ENCODE measurements at regions not wholly inside any gene's neighbourhood (a gene's known extent, or its start where the extent isn't known, plus 50 kb on each side); places are given as distances from the start of the nearest gene placed in this dataset.

DNA sequence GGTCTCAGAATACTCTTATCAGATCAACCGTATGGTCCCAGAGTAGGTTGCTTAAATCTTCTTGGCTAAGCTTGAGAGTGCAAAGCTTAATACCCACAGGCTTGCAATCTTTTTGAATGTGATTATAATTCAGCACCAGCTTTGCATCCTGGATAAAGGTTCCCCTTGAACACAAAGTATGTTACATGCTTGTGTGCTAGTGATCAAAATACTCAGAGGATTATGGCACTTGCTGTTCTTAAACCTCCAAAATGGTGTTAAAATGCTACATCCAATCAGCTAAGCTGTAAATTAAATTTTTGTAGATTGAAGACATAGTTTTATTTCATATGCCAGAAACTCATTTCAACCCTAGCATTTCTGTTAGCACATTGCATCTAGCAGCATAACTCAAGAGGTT, 812.2 kb upstream of the TENM3 start:
- no peak for DNase-seq

DNA sequence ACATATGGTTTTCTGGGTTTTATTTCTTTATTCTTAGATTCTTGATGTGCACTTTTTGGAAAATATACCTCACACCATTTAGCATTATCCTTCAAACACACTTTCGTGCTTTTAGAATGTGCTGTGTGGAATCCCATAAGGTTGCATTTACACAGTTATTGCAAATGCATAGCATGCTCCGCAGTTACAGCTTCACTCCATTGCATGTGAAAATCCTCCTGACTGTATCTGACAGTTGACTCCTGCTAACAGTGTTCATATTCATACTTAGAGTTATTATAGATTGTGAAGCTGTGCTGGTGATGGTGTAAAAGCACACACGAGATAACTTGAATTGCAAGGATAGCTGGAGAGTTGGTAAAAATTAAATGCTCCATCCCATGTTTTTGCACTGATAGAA, 811.5 kb upstream of the TENM3 start:
- no peak for DNase-seq

DNA sequence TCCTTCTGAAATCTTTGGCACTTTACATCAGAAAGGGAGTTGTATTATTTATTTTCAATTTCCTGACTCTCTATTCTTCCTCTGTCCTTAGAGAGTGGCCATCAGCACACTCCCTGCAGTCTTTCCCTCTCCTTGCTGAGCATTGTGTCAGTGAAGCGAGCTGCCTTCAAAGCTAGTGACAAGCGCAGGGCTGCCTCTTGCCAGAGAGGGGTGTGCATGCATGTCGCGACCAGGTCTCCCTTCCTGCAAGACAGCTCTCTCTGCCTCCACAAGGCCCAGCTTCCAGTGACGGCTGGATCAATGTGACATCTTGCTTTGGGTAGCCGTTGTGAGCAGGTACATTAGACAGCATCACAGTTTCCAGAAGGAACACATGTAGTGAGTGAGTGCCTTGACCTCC, 810.9 kb upstream of the TENM3 start:
- DNase-seq = no peak

DNA sequence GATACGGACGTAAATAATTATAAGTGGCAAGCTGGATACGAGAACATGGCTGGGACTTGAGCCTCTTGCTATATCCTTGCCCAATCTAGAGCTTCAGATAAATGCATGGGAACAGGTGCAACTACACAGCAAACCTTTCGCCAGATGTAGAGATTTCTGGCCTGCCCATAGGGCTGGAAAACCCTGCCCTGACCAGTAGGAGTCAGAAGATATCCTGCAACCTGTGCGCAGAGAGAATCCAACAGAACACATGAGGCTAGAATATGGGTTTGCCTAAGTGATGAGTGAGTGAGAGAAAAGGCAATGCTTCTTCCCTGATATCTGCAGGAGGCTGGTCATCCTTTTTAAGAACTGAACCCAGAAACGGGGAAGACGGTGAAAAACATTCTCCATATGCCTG, 805.3 kb upstream of the TENM3 start:
- DNase-seq = no peak

DNA sequence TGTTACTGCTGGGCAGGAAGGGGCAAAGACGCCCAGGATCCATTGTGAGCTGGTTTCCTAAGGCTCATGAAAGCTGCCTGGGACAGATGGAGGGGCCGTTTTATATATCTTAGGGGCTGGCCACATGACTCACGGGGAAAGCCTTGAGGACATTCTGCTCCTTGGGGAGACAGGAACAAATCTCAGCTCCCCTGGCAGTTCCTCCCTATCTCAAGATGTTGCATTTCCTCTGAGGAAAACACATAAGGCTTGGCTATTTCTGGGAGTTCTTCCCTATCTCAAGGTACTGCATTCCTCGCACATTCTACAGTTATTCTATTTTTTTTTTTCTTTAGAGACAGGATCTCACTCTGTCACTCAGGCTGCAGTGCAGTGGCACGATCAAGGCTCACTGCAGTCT, 804.6 kb upstream of the TENM3 start:
- no peak for DNase-seq

DNA sequence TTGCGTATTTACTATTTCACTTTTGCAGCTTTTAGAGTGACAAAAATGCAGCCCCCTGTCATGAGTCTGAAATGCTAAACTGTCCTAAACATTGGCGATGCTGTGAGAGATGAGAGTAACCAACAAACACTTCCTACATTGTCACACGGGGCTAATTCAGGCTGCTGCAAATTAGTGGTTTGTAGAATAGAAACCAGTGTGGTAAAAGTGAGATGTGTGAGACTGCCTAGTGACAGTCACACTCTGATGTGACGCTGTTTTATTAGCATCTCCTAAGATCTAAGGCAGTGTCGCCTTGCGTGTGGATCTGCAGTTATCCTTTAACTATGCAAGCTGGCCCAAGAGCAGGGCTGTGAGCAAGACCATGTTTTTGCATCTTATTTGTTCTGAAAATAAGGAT, 800.2 kb upstream of the TENM3 start:
- no peak for DNase-seq

DNA sequence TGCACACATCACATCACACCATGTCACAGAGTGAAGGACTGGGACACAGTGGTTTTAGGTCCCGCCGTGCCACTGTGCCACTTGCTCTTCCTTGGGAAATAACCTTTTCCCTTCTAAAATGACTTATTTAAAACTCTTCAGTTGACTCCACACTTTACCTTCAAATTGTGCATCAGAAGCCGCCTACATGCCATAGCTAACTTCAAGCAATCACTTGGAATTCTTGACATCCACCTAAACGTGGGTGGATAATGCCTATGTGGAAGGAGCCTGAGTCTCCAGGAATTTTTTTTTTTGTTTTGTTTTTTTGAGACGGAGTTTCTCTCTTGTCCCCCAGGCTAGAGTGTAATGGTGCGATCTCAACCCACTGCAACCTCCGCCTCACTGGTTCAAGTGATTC, 777.4 kb upstream of the TENM3 start:
- no peak for DNase-seq

DNA sequence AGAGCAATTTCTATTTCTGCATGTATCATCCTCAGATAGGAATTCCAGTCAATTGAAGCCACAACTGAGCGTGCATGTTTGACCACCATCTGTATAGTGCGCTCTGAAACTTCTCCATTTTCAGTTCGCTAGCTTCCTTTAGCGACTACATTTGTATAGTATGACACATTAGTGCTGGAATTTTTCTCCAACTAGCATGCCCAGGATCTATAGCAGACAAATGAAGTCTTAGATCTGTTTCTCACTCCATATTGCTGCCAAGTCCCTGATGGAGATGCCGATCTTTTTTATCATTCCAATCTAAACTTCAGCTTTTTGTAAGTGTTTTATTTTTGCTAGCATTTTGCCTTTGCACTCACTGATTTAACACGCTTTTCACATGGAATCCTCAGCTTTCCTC, 774.8 kb upstream of the TENM3 start:
- DNase-seq = no peak

DNA sequence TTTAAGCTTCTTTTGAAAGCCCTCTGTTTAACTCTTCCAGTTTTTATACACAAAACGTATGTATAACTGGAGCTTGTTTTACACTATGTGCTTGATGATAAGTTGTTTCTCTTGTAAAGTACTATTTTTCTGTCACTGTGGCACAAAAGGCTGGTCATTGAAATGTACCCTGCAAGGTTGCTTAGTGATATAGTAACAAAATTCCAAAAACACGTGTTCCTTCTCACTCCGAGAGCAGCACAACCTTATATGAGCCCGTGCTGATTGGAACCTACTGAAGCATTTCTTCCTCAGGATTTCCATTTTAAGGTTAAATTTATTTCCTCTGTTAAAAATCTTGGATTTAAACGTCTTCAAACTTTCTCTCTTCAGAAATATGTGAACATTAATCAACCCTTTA, 772.9 kb upstream of the TENM3 start:
- no peak for DNase-seq

DNA sequence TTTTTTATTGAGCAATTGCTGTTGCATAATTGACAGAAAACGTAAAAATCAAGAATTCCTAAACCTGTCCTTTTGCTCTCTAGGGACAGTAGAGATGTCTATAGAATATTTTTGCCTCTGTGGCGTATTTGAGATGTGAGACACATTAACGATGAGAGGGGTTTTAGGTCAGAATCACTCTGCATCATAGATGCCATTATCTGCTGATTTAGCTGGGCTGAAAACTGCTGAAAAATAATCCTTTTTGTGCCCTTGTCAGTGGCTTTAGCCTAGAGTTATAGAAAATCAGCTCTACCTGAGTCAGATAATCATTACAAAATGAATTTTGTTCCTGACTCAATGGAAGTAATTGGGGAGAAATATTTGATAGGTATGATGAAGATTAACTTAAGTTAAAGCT, 767.8 kb upstream of the TENM3 start:
- no peak for DNase-seq

DNA sequence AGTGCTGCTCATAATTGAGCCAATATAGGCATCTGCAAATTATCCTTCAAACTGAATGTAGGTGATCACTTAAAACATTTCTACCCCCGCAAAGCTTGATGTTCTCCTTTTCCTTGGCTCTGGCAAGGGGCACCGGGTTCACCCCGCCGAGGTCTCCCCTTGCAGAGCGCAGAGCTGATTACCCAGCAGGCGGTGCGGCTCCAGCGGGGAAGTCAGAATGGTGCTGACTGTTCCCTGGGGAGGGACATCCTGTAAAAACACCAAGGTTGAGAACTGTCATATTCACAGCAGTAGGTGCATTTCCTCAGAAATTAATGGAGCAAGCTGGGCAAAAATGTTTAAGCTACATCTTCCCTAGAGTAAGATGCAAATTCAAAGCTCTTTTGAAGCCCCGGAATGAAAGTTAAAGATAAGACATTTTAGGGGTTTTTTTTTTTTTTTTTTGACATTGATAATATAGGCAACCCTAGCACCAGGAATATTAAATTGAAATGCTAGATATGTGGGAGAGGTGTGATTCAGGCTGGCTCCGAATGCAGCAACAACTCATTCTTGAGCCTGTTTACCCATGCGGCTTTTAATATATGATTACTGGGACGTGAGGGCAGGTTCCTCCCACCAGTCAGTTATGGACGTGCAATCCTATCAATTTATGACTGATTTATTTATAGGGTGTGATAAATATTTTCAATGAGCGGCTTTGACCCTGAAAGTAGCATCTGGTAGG, 767.3 kb upstream of the TENM3 start:
- no peak for DNase-seq

DNA sequence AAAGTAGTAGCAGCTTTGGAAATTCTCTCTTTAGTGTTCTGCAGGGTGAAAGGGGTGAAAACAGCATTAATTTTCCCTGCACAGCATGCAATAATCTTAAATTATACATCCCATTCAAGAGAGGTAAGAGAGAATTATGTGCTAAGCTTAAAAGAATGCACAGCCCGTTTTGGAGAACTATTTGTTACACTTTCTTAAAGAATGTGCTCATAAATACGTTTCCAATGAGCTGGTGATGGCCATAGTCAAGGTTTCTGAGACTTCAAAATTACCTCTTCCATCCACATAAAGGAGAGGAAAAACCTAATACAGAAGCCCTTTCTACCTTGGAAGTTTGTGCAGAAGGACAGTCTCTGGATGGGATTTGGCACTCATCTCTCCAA, 766.7 kb upstream of the TENM3 start:
- DNase-seq = no peak

DNA sequence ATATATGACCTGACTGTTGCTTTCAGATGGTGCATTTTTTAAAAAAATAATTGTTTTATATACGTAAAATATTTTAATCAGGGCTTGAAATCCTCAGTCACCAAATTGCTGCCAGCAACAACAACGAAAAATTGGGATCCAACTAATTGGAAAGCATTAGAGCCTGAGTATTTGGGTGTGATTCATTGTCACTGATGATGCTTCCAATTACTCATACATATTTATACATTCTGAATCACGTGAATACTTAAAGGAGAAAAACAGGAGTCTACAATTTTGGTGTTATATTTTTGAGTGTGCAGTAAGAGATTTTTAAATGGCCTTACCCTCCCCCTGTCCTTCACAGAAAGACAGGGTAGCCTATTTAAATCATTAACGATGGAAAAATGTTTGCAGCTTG, 765.6 kb upstream of the TENM3 start:
- DNase-seq = no peak

DNA sequence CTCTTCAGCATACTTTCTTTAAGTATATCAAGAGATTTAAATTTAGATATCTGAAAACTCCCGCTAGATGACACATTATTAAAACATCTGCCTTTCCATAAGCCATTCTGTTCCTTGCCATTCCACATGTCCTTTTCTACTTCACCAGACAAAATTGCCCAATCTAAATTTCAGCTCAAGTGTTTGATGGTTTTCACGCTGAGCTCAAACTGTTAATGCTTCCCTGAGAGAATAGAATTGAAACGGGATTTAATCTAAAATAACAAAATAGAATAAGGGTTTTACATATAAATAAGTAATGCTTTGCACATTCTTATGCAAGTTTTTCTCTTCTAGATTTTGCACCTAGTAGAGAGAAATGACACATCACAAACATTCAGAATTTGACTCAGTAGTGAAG, 764.5 kb upstream of the TENM3 start:
- no peak for DNase-seq

DNA sequence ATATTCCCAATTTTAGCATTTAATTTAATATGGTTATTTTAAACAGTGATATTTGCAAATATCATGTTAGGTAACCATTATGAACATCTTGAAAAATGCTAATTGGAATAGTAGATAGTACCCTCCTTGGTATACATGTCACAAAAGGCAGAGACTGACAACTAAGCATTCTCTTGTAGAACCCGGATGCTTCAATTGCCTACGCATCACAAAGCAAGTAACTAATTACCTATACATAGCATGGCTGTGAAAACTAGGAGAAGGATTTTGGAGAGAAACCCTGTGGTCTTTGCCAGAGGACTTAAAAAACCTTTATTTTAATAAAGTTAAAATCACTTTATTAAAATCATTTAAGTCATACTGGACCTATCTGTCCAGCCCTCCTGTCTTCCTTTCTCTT, 764.1 kb upstream of the TENM3 start:
- no peak for DNase-seq

DNA sequence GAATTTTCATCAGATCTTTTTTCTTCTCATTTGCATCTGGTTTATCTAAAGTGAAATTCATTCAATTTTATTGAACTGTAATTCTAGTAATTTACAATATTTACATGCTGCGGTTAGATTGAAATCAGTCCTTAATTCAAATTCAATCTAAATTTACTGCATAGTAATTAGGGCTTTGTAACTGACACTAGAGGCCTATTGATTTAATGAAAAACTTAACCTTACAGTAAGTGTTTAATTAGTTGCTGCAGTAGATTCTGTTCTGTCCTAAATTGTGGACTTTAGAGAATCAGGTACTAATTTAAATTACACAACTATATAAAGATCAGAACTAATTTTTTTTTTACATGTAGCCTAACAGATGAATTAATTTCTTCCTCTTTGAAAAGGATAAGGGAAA, 758.8 kb upstream of the TENM3 start:
- no peak for DNase-seq

DNA sequence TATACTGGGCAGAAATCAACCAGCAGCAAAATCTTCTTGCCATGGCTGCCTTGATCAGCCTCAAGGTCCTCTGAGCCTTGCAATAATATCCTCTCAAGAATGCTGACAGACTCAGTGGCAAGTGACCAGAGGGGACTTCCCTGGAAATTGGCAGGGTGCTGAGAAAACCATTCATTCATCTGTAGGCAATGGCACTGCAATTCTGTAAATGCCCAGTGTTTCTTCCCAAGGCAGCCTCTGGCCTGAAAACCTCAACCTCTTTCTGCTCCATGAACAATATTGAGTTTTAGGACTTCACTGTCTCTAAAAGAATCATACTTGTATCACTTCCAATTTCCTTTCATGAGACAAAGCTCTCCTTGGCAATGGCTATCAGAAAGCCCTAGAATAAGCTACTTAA, 754.3 kb upstream of the TENM3 start:
- no peak for DNase-seq

DNA sequence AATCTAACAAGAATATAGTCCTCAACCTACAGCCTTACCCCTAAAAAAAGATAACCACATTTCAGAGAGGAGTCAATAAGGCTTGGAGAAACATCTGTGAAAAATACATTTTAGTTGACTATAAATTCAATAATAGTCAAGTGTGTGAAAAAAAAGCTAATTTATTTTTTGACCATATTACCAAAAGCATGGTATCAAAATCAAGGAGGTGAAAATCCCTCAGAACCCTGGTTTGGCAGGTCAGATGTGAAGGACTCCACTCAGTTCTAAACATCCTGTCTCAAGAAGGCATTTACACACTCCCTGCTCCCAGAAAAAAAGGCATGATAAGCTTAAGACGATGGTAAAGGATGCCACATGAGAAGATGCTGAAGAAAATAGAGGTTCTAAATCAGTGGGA, 745.1 kb upstream of the TENM3 start:
- DNase-seq = no peak

DNA sequence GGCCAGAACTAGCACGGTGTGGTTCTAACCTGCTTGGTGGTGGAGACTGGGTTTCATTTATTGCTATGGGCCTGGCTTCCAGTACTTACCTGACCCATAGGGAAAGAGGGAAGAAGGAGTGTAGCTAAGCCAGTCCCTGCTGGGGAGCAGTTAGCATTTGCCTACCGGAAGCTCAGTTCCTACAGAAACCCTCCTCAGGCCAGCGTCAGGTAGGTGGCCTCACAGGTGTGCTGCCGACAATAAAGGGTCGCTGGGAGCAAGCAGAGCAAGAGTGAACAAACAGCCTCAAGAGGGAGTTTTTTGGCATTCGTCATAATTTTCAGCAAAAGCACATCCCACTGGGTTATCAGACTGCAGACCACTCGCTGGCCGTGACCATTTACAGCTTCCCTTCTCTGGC, 740.6 kb upstream of the TENM3 start:
- no peak for DNase-seq

DNA sequence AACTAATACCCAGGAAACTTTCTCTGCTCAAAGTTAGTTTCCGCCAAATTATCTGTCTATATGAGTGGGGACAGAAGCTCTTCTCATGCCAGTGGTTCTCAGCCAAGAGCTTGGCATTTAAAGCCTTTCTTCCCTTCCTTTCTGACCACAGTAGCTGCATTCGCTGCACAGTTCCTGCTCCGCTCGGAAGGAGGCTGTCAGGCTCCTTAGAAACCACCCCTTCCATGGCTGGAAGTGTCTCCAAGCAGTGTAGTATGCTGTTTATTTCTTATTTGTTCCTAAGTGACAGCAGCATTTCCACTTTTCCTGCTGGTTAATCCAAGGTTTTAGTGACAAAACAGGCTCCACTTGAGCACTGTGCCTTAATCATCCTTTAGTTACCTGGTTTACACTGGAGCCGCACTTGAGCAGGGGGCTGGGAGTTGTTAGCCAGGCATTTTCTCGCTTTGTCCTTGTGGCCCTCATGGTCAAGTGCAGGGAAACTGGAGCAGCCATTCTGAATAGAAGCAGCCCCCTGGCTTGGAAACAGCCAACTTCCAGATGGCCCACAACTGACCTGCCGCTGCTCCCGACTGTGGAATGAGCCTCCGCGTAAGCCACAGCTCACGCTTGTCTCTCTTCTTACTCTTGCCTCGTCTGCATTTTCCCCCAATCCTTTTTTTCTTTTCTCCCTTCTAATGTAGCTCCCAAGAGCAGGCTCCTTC, 739.4 kb upstream of the TENM3 start:
- DNase-seq = no peak

DNA sequence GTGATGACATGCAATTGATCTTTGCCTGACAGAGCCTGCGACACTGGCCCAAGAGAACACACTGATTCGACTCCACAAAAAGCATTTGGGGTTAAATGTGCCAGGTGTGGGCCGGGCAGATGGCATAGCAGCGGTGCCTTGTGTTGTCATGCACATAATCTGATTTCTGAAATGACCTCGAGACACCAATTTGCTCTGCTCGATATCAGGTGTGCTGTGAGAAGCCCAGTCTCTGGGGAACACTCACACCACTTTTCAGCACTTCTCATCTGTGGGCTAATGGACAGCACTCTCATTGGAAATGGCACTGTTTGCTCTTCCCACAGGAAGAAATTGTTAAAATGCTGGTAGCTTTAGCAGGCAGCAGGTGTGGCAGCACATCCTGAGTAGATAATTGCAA, 738.3 kb upstream of the TENM3 start:
- DNase-seq = no peak

DNA sequence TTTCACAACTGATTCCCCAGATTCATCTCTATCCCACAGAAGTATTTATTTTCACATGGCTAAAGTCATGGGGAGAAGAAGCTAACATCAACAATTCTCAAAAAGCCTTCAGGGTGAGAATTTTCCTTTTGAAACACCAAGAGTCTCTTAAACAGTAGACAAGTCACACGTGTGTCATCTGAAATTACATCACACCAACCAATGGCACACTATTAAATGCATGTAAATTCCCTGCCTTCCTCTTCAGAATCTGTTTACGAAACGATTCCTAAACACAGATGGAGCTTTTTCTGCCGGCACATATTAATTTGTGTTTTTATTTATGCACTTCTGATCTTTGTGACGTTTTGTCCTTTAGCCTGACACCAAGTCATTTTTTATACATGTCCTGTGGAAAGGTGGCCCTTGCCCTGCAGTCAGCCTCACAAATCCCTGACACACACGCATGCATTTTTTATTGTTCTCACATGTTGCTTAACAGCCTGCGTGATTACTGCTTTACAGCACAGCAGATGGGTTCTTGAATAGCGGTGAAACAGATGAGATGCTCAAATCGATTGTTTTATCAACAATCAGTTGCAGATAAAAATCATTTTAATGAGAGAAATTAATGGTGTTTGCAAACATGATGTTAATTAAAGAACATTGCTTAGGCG, 735.9 kb upstream of the TENM3 start:
- DNase-seq = no peak

DNA sequence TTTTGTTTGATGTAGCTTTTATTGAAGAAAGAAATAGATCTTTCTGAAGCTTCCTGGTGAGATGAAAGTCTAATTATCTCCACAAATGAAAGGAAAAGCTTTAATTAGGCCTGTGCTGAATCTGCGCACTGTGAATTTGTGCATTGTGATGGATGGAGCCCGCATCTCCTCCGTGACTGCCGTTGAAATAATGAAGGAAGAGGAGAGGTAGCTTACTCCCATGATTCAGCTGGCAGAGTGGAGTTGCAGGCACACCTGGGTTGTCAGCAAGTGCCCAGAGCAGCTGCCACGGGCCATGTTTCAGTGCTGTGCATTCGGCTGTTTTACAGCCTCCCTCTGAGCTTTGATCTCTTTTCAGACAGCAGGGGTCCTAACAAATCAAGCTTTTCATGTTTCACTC, 735.3 kb upstream of the TENM3 start:
- DNase-seq = no peak

DNA sequence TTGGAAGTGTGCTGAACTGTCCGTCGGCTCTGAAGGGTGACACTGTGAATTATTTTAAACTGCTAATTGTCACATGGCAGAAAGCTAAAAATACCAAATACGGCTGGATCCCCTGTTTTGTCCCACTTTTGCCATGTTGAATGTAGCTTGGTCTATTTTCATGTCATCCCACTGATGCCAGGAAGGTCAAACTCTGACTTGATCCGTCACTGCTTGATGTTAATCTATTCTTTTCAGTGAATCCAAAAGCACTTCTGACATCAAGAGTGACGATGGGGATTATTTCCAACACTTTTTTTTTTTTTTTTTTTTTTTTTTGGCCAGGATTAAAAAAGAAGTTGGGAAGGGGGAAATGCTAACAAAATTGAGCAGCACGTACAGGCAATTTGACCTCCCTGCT, 734.6 kb upstream of the TENM3 start:
- DNase-seq = no peak

DNA sequence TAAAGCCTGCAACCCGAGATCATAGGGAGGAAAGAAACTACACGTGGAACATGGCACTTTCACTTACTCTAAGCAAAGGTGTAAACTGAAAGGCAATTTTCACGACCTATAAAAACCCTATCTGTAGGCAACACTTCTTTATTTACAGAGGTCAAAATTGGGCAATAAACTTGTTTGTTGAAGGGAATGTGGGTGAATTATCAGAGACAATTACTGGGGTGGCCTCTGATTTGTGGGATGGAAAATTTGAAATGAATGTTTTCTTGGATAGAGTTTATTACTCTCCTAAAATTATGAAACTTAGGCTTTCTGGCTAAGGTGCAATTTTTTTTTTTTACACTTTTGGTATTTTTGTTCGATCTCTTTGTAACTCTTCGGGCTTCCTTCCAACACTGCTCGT, 734.1 kb upstream of the TENM3 start:
- no peak for DNase-seq

Measured in bone marrow (tissue), 2 donors.